Spleen (tissue), 7 donors: ENCODE measurements at regions not wholly inside any gene's neighbourhood (a gene's known extent, or its start where the extent isn't known, plus 50 kb on each side); places are given as distances from the start of the nearest gene placed in this dataset.

ENCODE experiments used
- CTCF ChIP-seq, 11 experiments: fragments of 200-600 bp in 7 of 11; fragments of 450-650 bp in 4 of 11; sonication (generic) in 4 of 11; IDR thresholded peaks in 8 of 11; conservative IDR thresholded peaks in 3 of 11; 1 replicate in 7 of 11; 2 replicates in 4 of 11; pipeline versions ENCODE4 v1.4.0 to v1.8.0; 2016 to 2021; ENCODE audit warnings: antibody characterized with exemption in 11 of 11, inconsistent platforms in 4 of 11, mild to moderate bottlenecking in 1 of 11
- POLR2A ChIP-seq, 3 donors: fragments of 450-650 bp; IDR thresholded peaks; one replicate each; pipeline ENCODE4 v1.5.1; 2017; ENCODE audit warnings: antibody characterized with exemption in 3 of 3, mild to moderate bottlenecking in 1 of 3
- POLR2AphosphoS5 ChIP-seq, 3 donors: sonication (generic); formaldehyde crosslinking; IDR thresholded peaks; one replicate each; pipeline ENCODE4 v1.5.1; 2017; ENCODE audit warnings: antibody characterized with exemption in 3 of 3
- donor health status: DM: no; HTN: no; CAD: no; lungs with moderate emphysema.
- donor health status: DM: no; HTN: no; CAD: no.
- donor health status: DM: no; HTN: no; CAD: no.

GRCh38 chr2:48169141-48169592 lies 145.3 kb upstream of the FOXN2 start:
- TF ChIP-seq CTCF (IDR thresholded peaks at IDR 0.05 in 8 of 11, conservative IDR thresholded peaks at IDR 0.05 in 3 of 11) (no peak), POLR2A (IDR thresholded peaks at IDR 0.05) (no peak), POLR2AphosphoS5 (IDR thresholded peaks at IDR 0.05) (no peak)
